ENCODE measurements at regions not wholly inside any gene's neighbourhood (a gene's known extent, or its start where the extent isn't known, plus 50 kb on each side); places are given as distances from the start of the nearest gene placed in this dataset.
"Not testable (repeated sequence)": the region's sequence is repeated elsewhere in the genome, so short reads cannot be mapped to it uniquely, and the experiment has no call there.

GRCh38 chr15:17026633-17027032 lies 3515.0 kb downstream of the GOLGA6L6 start:
- Mint-ChIP-seq H3K4me1 (peaks cover 14% of the 10 kb centered on the region), H3K27ac (no peak overlapping the region), H3K36me3 (ENCODE audit: low read depth) (no peaks in the 10 kb centered on the region), H3K9me3 (peaks cover 51% of the 10 kb centered on the region), H3K27me3 (no peaks in the 10 kb centered on the region), H3K4me3 (no peak overlapping the region)
- ATAC-seq (no peak), DNase-seq (no peak)

DNA sequence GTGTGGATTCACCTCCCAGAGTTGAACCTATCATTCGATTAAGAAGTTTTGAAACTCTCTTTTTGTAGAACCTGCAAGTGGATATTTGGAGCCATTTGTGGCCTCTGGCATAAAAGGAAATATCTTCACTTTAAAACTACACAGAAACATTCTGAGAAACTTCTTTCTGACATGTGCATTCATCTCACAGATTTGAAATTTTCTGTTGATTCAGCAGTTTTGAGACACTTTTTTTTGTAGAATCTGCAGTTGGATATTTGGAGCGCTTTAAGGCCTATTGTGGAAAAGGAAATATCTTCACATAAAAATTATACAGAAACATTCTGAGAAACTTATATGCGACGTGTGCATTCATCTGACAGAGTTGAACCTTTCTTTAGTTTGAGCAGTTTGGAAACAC lies 3519.6 kb downstream of the GOLGA6L6 start:
- H3K36me3 Mint-ChIP-seq (ENCODE audit: low read depth); H3K27ac Mint-ChIP-seq; ATAC-seq; DNase-seq; H3K4me3 Mint-ChIP-seq; H3K27me3 Mint-ChIP-seq: not testable (repeated sequence)
- Mint-ChIP-seq H3K4me1 (peaks cover 12% of the 10 kb centered on the region), H3K9me3 (peaks cover 36% of the 10 kb centered on the region)

All from activated naive CD8-positive, alpha-beta T cell treated with anti-CD3 and anti-CD28 coated beads, Interleukin-2, amount 50 U/mL, for 24 hours (primary cell).